Stomach (tissue), 4 donors: ENCODE measurements at regions not wholly inside any gene's neighbourhood (a gene's known extent, or its start where the extent isn't known, plus 50 kb on each side); places are given as distances from the start of the nearest gene placed in this dataset.

Source experiments
- POLR2A ChIP-seq, 4 donors: fragments of 450-650 bp; IDR thresholded peaks; one replicate each; pipeline ENCODE4 v1.6.1; 2016; ENCODE audit warnings: antibody characterized with exemption in 4 of 4, control low read depth in 2 of 4, mild to moderate bottlenecking in 1 of 4, moderate library complexity in 1 of 4
- POLR2AphosphoS5 ChIP-seq, 3 donors: sonication (generic); formaldehyde crosslinking; IDR thresholded peaks; one replicate each; pipeline ENCODE4 v1.6.1; 2016; ENCODE audit warnings: antibody characterized with exemption in 3 of 3
- TF ChIP-seq, protein P1 (sequence below), 7 experiments: fragments of 450-650 bp in 4 of 7; fragments of 200-600 bp in 3 of 7; sonication (generic) in 3 of 7; IDR thresholded peaks; one replicate each; pipeline ENCODE4 v1.5.1; 2016 to 2019; ENCODE audit warnings: antibody characterized with exemption in 7 of 7, control low read depth in 2 of 7, mild to moderate bottlenecking in 1 of 7

DNA sequence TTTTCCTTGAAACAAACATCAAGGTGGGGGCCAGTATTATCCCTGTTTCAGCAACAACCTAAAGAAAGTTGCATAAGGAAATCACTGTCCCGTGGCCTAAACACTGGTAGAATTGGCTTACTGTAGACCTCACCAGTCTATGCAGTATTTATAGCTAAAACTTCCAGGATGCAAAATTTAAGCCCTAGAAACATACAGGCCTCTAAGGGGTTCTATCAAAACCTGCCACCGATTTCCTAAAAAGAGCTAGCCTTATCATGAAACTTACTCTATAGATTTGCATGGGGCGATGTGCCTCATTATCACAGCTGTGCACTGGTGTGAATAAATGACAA, 84.3 kb upstream of the FOXQ1 start:
- TF ChIP-seq POLR2A (IDR thresholded peaks at IDR 0.05): no peak
- no peak for TF ChIP-seq POLR2AphosphoS5 (IDR thresholded peaks at IDR 0.05)
- TF ChIP-seq, protein P1, sequence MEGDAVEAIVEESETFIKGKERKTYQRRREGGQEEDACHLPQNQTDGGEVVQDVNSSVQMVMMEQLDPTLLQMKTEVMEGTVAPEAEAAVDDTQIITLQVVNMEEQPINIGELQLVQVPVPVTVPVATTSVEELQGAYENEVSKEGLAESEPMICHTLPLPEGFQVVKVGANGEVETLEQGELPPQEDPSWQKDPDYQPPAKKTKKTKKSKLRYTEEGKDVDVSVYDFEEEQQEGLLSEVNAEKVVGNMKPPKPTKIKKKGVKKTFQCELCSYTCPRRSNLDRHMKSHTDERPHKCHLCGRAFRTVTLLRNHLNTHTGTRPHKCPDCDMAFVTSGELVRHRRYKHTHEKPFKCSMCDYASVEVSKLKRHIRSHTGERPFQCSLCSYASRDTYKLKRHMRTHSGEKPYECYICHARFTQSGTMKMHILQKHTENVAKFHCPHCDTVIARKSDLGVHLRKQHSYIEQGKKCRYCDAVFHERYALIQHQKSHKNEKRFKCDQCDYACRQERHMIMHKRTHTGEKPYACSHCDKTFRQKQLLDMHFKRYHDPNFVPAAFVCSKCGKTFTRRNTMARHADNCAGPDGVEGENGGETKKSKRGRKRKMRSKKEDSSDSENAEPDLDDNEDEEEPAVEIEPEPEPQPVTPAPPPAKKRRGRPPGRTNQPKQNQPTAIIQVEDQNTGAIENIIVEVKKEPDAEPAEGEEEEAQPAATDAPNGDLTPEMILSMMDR (IDR thresholded peaks at IDR 0.05): no peak
